ENCODE measurements at regions not wholly inside any gene's neighbourhood (a gene's known extent, or its start where the extent isn't known, plus 50 kb on each side); places are given as distances from the start of the nearest gene placed in this dataset.
A peak's percentile ranks its signal among the peaks of the same experiment; 100 is the strongest.

DNA sequence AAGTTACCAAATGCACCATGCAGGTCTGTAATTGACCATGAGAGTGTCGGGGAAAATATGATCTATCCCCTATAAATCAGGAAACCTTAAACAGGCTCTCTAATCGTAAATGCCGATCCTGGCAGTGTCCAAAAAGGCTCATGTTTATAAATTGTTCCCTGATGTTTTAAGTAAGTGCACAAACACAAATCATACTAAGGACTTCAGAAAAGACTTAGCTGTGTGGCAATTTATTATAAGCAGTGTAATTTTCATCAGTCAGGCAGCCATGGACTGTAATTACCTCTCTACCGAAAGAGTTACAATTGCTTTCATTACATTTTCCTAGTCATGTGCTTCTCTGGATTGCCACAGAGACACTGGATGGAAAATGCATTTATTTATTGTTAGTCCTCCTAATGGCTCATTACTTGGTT is 73.4 kb upstream of the COX10 start:
- DNase-seq = no peak

- DNase-seq = no peak
These were observed 73.0 kb upstream of the COX10 start for GRCh38 chr17:13996276-13996675.

GRCh38 chr17:13996748-13997147 is 72.6 kb upstream of the COX10 start:
- no peak for DNase-seq

- no peak for DNase-seq
These were observed 64.2 kb upstream of the COX10 start for GRCh38 chr17:14004927-14005620.

- no peak for DNase-seq
These were observed 62.9 kb upstream of the COX10 start for GRCh38 chr17:14006249-14006942.

- no peak for DNase-seq
These were observed 61.4 kb upstream of the COX10 start for GRCh38 chr17:14007951-14008350.

DNA sequence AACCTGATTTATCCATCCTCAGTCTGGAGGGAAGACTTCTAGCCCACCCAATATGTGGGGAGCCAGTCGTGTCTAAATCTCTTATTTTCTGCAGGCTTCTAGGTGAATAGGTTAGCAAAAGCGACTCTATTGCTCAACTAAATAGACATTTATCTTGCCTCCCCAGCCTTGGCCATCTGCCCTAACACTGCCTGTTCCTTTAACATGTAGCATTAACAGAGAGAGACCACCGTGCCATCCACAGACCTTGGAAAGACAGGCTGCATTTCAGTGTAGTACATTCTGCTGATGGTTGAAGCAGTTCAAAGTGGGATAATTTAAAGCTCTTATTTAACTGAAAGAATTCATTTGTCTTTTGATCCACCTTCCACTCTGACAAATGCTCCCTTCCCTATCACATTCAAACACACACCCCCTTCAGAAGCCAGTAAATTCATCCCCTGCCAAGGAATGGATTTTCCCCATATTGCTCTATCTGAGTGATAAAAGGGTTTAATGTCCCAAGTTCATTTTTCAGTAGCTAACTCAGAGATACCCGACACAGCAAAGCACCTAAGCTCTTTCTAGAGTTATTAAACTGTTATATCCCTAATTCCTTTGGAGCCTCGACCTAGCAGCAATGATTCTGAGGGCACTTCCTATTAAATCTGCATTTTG is 58.1 kb upstream of the COX10 start:
- no peak for DNase-seq

- DNase-seq = no peak
These were observed 57.4 kb upstream of the COX10 start for GRCh38 chr17:14011740-14012405.

GRCh38 chr17:14014657-14015056 is 54.6 kb upstream of the COX10 start:
- no peak for DNase-seq

GRCh38 chr17:14015271-14015670 is 54.0 kb upstream of the COX10 start:
- DNase-seq = peak; percentile 8

DNA sequence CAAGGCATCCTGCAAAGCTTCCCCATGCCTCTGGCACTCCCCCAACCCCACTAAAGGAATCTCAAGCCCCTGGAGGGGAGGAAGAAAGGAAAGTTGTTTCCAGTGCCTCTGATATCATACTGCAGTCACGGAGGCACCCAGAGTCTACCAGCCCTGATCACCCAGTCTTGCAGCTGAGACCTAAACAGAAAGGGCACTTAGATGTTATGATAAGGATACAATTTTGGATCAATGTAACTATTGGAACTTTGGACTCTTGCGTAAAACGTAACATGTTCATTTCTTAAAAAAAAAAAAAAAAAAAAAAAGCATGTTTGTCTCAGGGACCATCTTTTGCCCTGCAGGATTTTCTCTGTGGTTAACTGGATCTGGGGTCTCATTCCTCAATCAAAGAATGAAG is 52.4 kb upstream of the COX10 start:
- DNase-seq = no peak

GRCh38 chr17:14019186-14019956 is 49.9 kb upstream of the COX10 start:
- no peak for DNase-seq

All from eye (tissue), 1 donor.